ENCODE measurements at regions not wholly inside any gene's neighbourhood (a gene's known extent, or its start where the extent isn't known, plus 50 kb on each side); places are given as distances from the start of the nearest gene placed in this dataset.

DNA sequence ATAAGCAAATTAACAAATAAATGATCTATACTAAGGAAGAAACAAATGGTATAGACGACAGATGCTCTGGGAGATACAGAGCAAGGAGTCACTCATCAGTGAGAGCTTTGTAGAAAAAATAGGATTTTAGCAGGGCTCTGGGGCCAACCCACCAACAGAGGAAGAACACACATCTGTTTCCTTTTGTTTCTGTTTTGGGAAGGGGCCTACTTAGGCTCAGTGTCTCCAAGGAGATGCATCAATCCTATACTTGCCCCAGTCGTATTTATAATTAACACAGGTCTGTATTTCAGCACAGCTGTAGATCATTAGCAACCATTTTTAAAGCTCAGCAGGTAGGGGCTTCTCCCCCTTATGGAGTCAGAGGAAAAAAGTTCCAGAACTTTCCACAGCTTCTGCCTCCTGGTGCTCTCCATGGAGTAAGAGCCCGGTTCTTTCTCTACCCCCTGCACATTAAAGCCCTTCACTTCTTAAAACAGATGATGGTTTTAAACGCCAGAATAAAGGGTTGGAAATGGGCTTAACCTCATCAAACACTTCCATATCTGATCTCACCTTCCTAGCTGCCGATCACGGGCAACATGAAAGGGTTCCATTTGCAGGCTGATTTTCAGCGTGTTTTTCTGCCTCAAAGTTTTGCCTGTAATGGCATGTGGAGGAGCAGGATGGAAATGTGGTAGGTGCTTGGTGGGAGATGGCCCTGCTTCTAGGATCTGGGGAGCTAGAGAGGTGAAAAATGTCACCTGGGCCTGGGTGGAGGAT, 291.7 kb downstream of the TCF7L2 start:
- Histone ChIP-seq H3K79me2 (ENCODE audit: insufficient read depth, low read depth, low read length) (no peaks in the 10 kb centered on the region), H3K4me2 (ENCODE audit: low read length) (no peak overlapping the region), H2AFZ (ENCODE audit: low read length) (no peak overlapping the region), H3K9me2 (ENCODE audit: insufficient read depth, low read length) (no peaks in the 10 kb centered on the region), H3K4me1 (ENCODE audit: insufficient read depth, low read length, poor library complexity, severe bottlenecking) (no peaks in the 10 kb centered on the region), H3K4me3 (ENCODE audit: low read depth, low read length, poor library complexity, severe bottlenecking) (no peak overlapping the region), H3K36me3 (ENCODE audit: insufficient read depth, low read length) (no peaks in the 10 kb centered on the region), H3K27ac (ENCODE audit: low read depth, low read length, poor library complexity, severe bottlenecking) (no peak overlapping the region), H4K20me1 (ENCODE audit: insufficient read depth, low read length) (no peaks in the 10 kb centered on the region), H3K9me3 (ENCODE audit: low read length) (no peaks in the 10 kb centered on the region)
- DNase-seq (ENCODE audit: low spot score), result no peak
- no TSS peak for BruUV-seq (replicated peaks)
- POLR2A ChIA-PET, result no interaction called here
- intact Hi-C loops (cut with micrococcal nuclease; ENCODE audit: unreplicated experiment), result no loop called here
- TF ChIP-seq, protein P1, sequence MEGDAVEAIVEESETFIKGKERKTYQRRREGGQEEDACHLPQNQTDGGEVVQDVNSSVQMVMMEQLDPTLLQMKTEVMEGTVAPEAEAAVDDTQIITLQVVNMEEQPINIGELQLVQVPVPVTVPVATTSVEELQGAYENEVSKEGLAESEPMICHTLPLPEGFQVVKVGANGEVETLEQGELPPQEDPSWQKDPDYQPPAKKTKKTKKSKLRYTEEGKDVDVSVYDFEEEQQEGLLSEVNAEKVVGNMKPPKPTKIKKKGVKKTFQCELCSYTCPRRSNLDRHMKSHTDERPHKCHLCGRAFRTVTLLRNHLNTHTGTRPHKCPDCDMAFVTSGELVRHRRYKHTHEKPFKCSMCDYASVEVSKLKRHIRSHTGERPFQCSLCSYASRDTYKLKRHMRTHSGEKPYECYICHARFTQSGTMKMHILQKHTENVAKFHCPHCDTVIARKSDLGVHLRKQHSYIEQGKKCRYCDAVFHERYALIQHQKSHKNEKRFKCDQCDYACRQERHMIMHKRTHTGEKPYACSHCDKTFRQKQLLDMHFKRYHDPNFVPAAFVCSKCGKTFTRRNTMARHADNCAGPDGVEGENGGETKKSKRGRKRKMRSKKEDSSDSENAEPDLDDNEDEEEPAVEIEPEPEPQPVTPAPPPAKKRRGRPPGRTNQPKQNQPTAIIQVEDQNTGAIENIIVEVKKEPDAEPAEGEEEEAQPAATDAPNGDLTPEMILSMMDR (conservative IDR thresholded peaks at IDR 0.05; ENCODE audit: low read length), result no peak
- no peak for TF ChIP-seq EZH2phosphoT487 (IDR thresholded peaks at IDR 0.05; ENCODE audit: borderline replicate concordance, low read depth, low read length)
- CTCF ChIA-PET (ENCODE audit: unreplicated experiment), result no interaction called here

DNA sequence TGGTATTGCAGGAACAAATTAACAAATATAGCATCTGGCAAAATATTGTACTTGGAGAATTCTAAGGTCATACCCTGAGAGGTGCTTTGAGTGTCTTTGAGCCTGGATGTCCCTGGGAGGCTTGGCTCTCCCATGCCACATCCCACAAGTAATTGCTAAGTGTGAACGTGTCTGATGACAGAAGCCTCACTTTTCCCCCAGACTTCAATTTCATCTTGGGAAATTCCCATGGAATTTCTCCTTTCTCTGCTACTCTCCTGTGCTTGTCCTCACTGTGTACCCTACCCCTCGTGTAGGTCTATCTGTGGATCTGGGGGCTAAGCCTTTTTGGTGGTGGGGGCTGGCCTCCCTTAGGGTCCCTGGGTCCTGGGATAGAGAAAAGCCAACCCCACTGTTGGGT, 293.3 kb downstream of the TCF7L2 start:
- no peak overlapping the region for H3K27ac ChIP-seq (ENCODE audit: low read depth, low read length, poor library complexity, severe bottlenecking)
- intact Hi-C loops (cut with micrococcal nuclease; ENCODE audit: unreplicated experiment), result no loop called here
- CTCF ChIA-PET (ENCODE audit: unreplicated experiment), result no interaction called here

DNA sequence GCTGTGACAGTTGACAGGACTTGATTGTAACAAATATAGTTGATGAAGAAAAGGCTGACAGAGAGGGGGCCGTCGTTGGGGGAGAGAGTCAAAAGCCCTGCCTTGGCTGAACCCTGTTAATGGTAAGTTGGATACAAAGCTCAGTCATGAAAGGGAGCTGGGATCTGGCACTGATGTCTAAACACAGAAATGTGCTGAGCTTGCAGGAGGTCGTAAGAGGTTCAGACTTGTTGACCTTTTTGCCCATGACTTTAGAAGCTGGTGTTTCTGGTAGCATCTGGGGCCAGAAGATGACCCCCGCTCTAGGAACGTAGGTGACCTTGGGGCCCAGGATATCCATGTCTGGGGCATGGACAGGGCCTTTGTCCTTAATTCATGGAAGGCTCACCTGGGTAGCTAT, 294.7 kb downstream of the TCF7L2 start:
- H3K9me2 ChIP-seq (ENCODE audit: insufficient read depth, low read length), result no peaks in the 10 kb centered on the region
- POLR2A ChIA-PET, result no interaction called here
- CTCF ChIA-PET (ENCODE audit: unreplicated experiment), result no interaction called here

More for the DNA sequence above, 293.3 kb downstream of the TCF7L2 start:
- TF ChIP-seq, protein P1 (conservative IDR thresholded peaks at IDR 0.05; ENCODE audit: low read length), result no peak
- TF ChIP-seq EZH2phosphoT487 (IDR thresholded peaks at IDR 0.05; ENCODE audit: borderline replicate concordance, low read depth, low read length), result no peak
- no peak overlapping the region for H3K4me3 ChIP-seq (ENCODE audit: low read depth, low read length, poor library complexity, severe bottlenecking)
- no peaks in the 10 kb centered on the region for H3K9me3 ChIP-seq (ENCODE audit: low read length)
- POLR2A ChIA-PET, result no interaction called here
- H4K20me1 ChIP-seq (ENCODE audit: insufficient read depth, low read length), result no peaks in the 10 kb centered on the region
- no TSS peak for BruUV-seq (replicated peaks)
- no peaks in the 10 kb centered on the region for H3K4me1 ChIP-seq (ENCODE audit: insufficient read depth, low read length, poor library complexity, severe bottlenecking)
- H3K4me2 ChIP-seq (ENCODE audit: low read length), result no peak overlapping the region
- H3K9me2 ChIP-seq (ENCODE audit: insufficient read depth, low read length), result no peaks in the 10 kb centered on the region
- DNase-seq (ENCODE audit: low spot score), result no peak
- H3K36me3 ChIP-seq (ENCODE audit: insufficient read depth, low read length), result no peaks in the 10 kb centered on the region
- no peak overlapping the region for H2AFZ ChIP-seq (ENCODE audit: low read length)
- no peaks in the 10 kb centered on the region for H3K79me2 ChIP-seq (ENCODE audit: insufficient read depth, low read depth, low read length)

More for the DNA sequence above, 294.7 kb downstream of the TCF7L2 start:
- H4K20me1 ChIP-seq (ENCODE audit: insufficient read depth, low read length), result no peaks in the 10 kb centered on the region
- H3K4me3 ChIP-seq (ENCODE audit: low read depth, low read length, poor library complexity, severe bottlenecking), result no peak overlapping the region
- TF ChIP-seq EZH2phosphoT487 (IDR thresholded peaks at IDR 0.05; ENCODE audit: borderline replicate concordance, low read depth, low read length), result no peak
- TF ChIP-seq, protein P1 (conservative IDR thresholded peaks at IDR 0.05; ENCODE audit: low read length), result no peak
- intact Hi-C loops (cut with micrococcal nuclease; ENCODE audit: unreplicated experiment), result no loop called here
- H2AFZ ChIP-seq (ENCODE audit: low read length), result no peak overlapping the region
- no TSS peak for BruUV-seq (replicated peaks)
- H3K4me2 ChIP-seq (ENCODE audit: low read length), result no peak overlapping the region
- no peaks in the 10 kb centered on the region for H3K4me1 ChIP-seq (ENCODE audit: insufficient read depth, low read length, poor library complexity, severe bottlenecking)
- H3K27ac ChIP-seq (ENCODE audit: low read depth, low read length, poor library complexity, severe bottlenecking), result no peak overlapping the region
- DNase-seq (ENCODE audit: low spot score), result no peak
- H3K79me2 ChIP-seq (ENCODE audit: insufficient read depth, low read depth, low read length), result no peaks in the 10 kb centered on the region
- H3K36me3 ChIP-seq (ENCODE audit: insufficient read depth, low read length), result no peaks in the 10 kb centered on the region
- no peaks in the 10 kb centered on the region for H3K9me3 ChIP-seq (ENCODE audit: low read length)
